Effector memory CD4-positive, alpha-beta T cell (primary cell): ENCODE measurements at regions not wholly inside any gene's neighbourhood (a gene's known extent, or its start where the extent isn't known, plus 50 kb on each side); places are given as distances from the start of the nearest gene placed in this dataset.

ENCODE experiments used
- DNase-seq, 3 donors: peaks; one replicate each; pipeline ENCODE4 v3.0.0-alpha.2; 2020
- H3K27ac ChIP-seq: 2 replicates; pipeline ENCODE4 v1.7.0; 2013; ENCODE audit warnings: mild to moderate bottlenecking, low read length, moderate library complexity; ENCODE audit not compliant: insufficient read depth, poor library complexity, severe bottlenecking
- H3K27me3 ChIP-seq: replicated peaks from 2 replicates; pipeline ENCODE4 v1.7.0; 2013; ENCODE audit warnings: mild to moderate bottlenecking, low read length; ENCODE audit not compliant: insufficient read depth, control insufficient read depth, poor library complexity, severe bottlenecking
- H3K36me3 ChIP-seq: 2 replicates; pipeline ENCODE4 v1.7.0; 2013; ENCODE audit warnings: mild to moderate bottlenecking, low read length, moderate library complexity; ENCODE audit not compliant: control insufficient read depth, insufficient read depth
- H3K4me1 ChIP-seq: 2 replicates; pipeline ENCODE4 v1.7.0; 2013; ENCODE audit warnings: low read length, mild to moderate bottlenecking; ENCODE audit not compliant: control insufficient read depth, insufficient read depth, poor library complexity, severe bottlenecking
- H3K4me3 ChIP-seq: 2 replicates; pipeline ENCODE4 v1.7.0; 2013; ENCODE audit warnings: low read length, low read depth, mild to moderate bottlenecking; ENCODE audit not compliant: insufficient read depth, poor library complexity, severe bottlenecking
- H3K9me3 ChIP-seq: 2 replicates; pipeline ENCODE4 v1.7.0; 2013; ENCODE audit warnings: mild to moderate bottlenecking, low read length, moderate library complexity; ENCODE audit not compliant: control insufficient read depth

GRCh38 chr2:126315828-126316227 is 340.1 kb upstream of the GYPC start:
- Histone ChIP-seq H3K27ac (no peak overlapping the region), H3K36me3 (no peaks in the 10 kb centered on the region), H3K4me3 (no peak overlapping the region), H3K27me3 (no peaks in the 10 kb centered on the region), H3K4me1 (no peaks in the 10 kb centered on the region), H3K9me3 (no peaks in the 10 kb centered on the region)
- DNase-seq: no peak

- DNase-seq: no peak
- Histone ChIP-seq H3K36me3 (no peaks in the 10 kb centered on the region), H3K4me3 (no peak overlapping the region), H3K27ac (no peak overlapping the region), H3K9me3 (no peaks in the 10 kb centered on the region), H3K27me3 (no peaks in the 10 kb centered on the region), H3K4me1 (no peaks in the 10 kb centered on the region)
Measured at GRCh38 chr2:126317790-126318431, 338.0 kb upstream of the GYPC start.

- no peak for DNase-seq
- Histone ChIP-seq H3K9me3 (no peaks in the 10 kb centered on the region), H3K4me1 (no peaks in the 10 kb centered on the region), H3K27ac (no peak overlapping the region), H3K4me3 (no peak overlapping the region), H3K36me3 (no peaks in the 10 kb centered on the region), H3K27me3 (no peaks in the 10 kb centered on the region)
Measured at GRCh38 chr2:126322342-126322741, 333.6 kb upstream of the GYPC start.

- no peaks in the 10 kb centered on the region for H3K36me3 ChIP-seq
- no peaks in the 10 kb centered on the region for H3K27me3 ChIP-seq
- no peaks in the 10 kb centered on the region for H3K9me3 ChIP-seq
- H3K27ac ChIP-seq: no peak overlapping the region
- H3K4me1 ChIP-seq: no peaks in the 10 kb centered on the region
- DNase-seq: no peak
- no peak overlapping the region for H3K4me3 ChIP-seq
Measured at GRCh38 chr2:126325202-126325601, 330.8 kb upstream of the GYPC start.

GRCh38 chr2:126329173-126329572 is 326.8 kb upstream of the GYPC start:
- Histone ChIP-seq H3K27ac (no peak overlapping the region), H3K9me3 (no peaks in the 10 kb centered on the region), H3K36me3 (no peaks in the 10 kb centered on the region), H3K4me3 (no peak overlapping the region), H3K27me3 (no peaks in the 10 kb centered on the region), H3K4me1 (no peaks in the 10 kb centered on the region)
- DNase-seq: no peak

GRCh38 chr2:126342457-126342856 is 313.5 kb upstream of the GYPC start:
- H3K27ac ChIP-seq: no peak overlapping the region
- H3K4me1 ChIP-seq: no peaks in the 10 kb centered on the region
- no peak overlapping the region for H3K4me3 ChIP-seq
- H3K27me3 ChIP-seq: no peaks in the 10 kb centered on the region
- H3K9me3 ChIP-seq: no peaks in the 10 kb centered on the region
- no peak for DNase-seq
- no peaks in the 10 kb centered on the region for H3K36me3 ChIP-seq

- Histone ChIP-seq H3K36me3 (no peaks in the 10 kb centered on the region), H3K9me3 (no peaks in the 10 kb centered on the region), H3K4me1 (no peaks in the 10 kb centered on the region), H3K27ac (no peak overlapping the region), H3K27me3 (no peaks in the 10 kb centered on the region), H3K4me3 (no peak overlapping the region)
- no peak for DNase-seq
Measured at GRCh38 chr2:126343136-126343535, 312.8 kb upstream of the GYPC start.

- Histone ChIP-seq H3K4me1 (no peaks in the 10 kb centered on the region), H3K4me3 (no peak overlapping the region), H3K27me3 (no peaks in the 10 kb centered on the region), H3K36me3 (no peaks in the 10 kb centered on the region), H3K27ac (no peak overlapping the region), H3K9me3 (no peaks in the 10 kb centered on the region)
- no peak for DNase-seq
Measured at GRCh38 chr2:126344493-126344892, 311.5 kb upstream of the GYPC start.

- Histone ChIP-seq H3K4me3 (no peak overlapping the region), H3K27me3 (no peaks in the 10 kb centered on the region), H3K27ac (no peak overlapping the region), H3K36me3 (no peaks in the 10 kb centered on the region), H3K4me1 (no peaks in the 10 kb centered on the region), H3K9me3 (no peaks in the 10 kb centered on the region)
- no peak for DNase-seq
Measured at GRCh38 chr2:126345691-126346090, 310.3 kb upstream of the GYPC start.

- DNase-seq: no peak
- no peak overlapping the region for H3K27ac ChIP-seq
- no peak overlapping the region for H3K4me3 ChIP-seq
- H3K36me3 ChIP-seq: no peaks in the 10 kb centered on the region
- no peaks in the 10 kb centered on the region for H3K4me1 ChIP-seq
- H3K9me3 ChIP-seq: no peaks in the 10 kb centered on the region
- no peaks in the 10 kb centered on the region for H3K27me3 ChIP-seq
Measured at GRCh38 chr2:126356631-126357030, 299.3 kb upstream of the GYPC start.
